ENCODE measurements at regions not wholly inside any gene's neighbourhood (a gene's known extent, or its start where the extent isn't known, plus 50 kb on each side); places are given as distances from the start of the nearest gene placed in this dataset.
"Not testable (repeated sequence)": the region's sequence is repeated elsewhere in the genome, so short reads cannot be mapped to it uniquely, and the experiment has no call there.

DNA sequence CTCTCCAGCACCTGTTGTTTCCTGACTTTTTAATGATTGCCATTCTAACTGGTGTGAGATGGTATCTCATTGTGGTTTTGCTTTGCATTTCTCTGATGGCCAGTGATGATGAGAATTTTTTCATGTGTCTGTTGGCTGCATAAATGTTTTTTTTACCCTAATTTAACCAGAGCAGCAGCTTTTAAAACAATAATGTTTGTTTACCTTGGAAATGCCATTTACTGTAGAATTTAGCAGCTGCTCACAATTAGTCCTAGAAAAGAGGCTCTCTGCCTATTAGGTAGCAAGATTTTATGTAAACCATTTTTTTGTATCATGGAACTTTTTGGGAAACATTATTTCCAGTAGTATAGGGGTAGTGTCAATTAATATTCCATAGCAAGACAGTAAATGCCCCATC lies 761.4 kb downstream of the ZNF385D start:
- H3K36me3 Mint-ChIP-seq, H3K27ac Mint-ChIP-seq, H3K27me3 Mint-ChIP-seq, H3K4me1 Mint-ChIP-seq, CTCF ChIA-PET, DNase-seq, H3K4me3 Mint-ChIP-seq: not testable (repeated sequence)
- H3K9me3 Mint-ChIP-seq: peaks cover 11% of the 10 kb centered on the region

DNA sequence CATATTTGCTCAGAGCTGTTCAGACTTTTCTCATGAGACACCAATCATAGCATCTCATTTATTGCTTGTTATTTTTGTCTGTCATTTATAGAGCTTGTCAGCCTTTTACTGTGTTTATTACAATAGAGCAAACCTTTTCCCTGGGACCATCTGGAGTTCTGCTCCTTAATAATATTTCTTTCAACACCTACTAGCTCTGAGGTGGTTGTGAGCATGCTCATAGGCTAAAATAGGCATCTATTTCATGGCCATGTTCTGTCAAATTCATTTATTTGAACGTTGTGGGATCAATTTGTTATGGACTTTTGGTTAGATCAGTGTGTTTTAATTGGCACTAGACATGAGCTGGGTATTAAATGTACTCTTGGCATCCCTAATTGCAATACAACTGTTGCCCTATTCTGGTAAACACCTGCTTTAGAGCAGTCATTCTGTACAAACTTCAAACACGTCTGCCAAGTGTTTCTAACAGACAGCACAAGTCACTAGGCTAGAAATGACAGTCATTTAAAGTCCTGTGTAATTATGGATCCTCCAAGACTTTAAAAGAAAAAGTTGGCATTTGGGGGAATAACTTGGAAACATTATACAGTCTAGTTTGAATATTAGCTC lies 766.3 kb downstream of the ZNF385D start:
- no peaks in the 10 kb centered on the region for H3K36me3 Mint-ChIP-seq
- no peaks in the 10 kb centered on the region for H3K4me1 Mint-ChIP-seq
- DNase-seq: no peak
- CTCF ChIA-PET: no interaction called here
- no peak overlapping the region for H3K4me3 Mint-ChIP-seq
- no peak overlapping the region for H3K27ac Mint-ChIP-seq
- H3K27me3 Mint-ChIP-seq: no peaks in the 10 kb centered on the region
- H3K9me3 Mint-ChIP-seq: peaks cover 14% of the 10 kb centered on the region

DNA sequence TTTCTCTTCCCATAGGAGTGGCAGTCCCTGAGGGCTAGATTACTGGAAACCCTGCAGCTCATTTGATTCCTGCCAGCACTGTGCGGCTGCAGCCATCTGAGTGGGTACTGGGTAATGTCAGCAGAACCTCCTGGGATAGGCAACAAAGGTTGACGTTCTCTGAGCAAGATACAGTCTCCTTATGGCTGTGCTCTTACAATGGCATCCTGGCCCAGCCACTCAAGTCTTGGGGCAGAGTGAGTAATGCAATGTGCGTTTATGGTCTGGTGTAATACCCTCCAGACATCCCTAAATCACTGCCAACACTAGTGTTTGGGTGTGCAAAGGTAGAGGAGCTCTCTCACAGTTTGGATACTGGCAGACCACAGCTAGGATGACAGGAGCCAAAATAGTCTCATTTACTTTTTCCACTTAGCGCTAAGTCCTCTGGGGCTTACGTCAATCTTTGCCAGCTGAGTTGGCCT lies 775.8 kb downstream of the ZNF385D start:
- Mint-ChIP-seq H3K36me3 (no peaks in the 10 kb centered on the region), H3K27ac (no peak overlapping the region), H3K4me1 (no peaks in the 10 kb centered on the region), H3K9me3 (peaks cover 23% of the 10 kb centered on the region), H3K4me3 (no peak overlapping the region), H3K27me3 (no peaks in the 10 kb centered on the region)
- CTCF ChIA-PET: no interaction called here
- no peak for DNase-seq

DNA sequence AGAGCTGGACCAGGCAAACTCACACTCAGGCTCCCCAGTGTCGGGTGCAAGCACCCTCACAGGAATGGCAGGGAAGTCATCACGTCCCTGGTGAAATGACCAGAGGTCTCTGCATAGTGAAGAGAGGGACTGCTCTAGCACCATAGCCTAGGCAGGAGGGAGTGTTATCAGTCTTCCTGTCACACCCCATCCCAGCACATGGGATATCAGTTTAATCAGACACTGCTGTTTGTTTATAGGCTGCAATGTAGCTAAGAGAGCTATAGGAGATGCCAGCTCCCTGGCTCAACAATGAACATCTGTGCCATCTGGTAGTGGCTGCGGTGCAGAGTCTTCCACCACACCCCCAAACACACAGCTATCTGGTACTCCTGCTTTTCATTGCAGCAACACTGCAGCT lies 776.6 kb downstream of the ZNF385D start:
- DNase-seq: no peak
- Mint-ChIP-seq H3K27ac (no peak overlapping the region), H3K36me3 (no peaks in the 10 kb centered on the region), H3K4me3 (no peak overlapping the region), H3K9me3 (peaks cover 30% of the 10 kb centered on the region), H3K4me1 (no peaks in the 10 kb centered on the region), H3K27me3 (no peaks in the 10 kb centered on the region)
- CTCF ChIA-PET: no interaction called here

DNA sequence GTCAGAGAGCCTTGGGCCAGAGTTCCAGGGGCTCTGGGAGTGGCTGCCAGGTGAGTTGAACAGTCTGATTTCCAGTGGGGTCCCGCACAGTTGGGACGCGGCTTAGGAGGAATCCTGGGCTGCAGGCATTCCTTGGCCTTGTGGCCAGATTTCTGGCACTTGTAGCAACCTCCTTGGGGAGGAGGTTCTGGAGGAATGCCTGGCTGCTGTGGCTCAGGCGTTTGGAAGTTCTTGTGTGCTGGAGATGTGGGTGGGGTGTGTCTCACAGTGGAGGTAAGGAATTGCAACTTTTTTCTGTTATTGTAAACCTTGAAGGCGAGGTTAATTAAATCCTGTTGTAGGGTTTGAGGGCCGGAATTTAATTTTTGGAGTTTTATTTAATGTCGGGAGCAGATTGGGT lies 780.2 kb downstream of the ZNF385D start:
- CTCF ChIA-PET, H3K36me3 Mint-ChIP-seq, H3K4me3 Mint-ChIP-seq, DNase-seq, H3K27me3 Mint-ChIP-seq, H3K4me1 Mint-ChIP-seq, H3K27ac Mint-ChIP-seq: not testable (repeated sequence)
- H3K9me3 Mint-ChIP-seq: peaks cover 45% of the 10 kb centered on the region

DNA sequence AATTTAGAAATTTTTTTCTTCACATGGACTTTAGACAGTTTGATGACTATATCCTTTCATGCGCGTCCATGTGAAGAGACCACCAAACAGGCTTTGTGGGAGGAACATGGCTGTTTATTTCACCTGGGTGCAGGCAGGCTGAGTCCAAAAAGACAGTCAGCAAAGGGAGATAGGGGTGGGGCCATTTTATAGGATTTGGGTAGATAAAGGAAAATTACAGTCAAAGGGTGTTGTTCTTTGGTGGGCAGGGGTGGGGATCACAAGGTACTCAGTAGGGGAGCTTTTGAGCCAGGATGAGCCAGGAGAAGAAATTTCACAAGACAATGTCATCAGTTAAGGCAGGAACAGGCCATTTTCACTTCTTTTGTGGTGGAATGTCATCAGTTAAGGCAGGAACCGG lies 781.5 kb upstream of the SGO1 start:
- H3K4me1 Mint-ChIP-seq, H3K27me3 Mint-ChIP-seq, CTCF ChIA-PET, DNase-seq, H3K27ac Mint-ChIP-seq, H3K36me3 Mint-ChIP-seq, H3K4me3 Mint-ChIP-seq: not testable (repeated sequence)
- H3K9me3 Mint-ChIP-seq: peaks cover 38% of the 10 kb centered on the region

DNA sequence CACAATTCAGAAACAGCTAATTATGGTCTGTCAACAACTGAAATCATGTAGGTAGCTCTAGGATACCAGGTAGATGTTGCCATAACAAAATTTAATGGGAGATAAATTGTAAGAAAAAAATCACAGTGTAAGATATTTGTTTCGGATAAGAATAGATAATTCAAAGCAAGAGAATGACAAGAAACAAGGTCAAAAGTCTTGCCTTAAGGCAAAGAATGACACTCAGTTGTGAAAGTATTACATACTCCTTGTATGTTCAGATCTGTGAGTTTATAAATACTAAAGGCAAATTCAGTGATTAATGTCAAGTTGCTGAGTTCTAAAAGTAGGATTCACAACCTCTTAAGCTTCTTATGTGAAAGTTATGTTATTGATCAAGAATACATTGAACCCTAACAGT lies 772.2 kb upstream of the SGO1 start:
- Mint-ChIP-seq H3K36me3 (no peaks in the 10 kb centered on the region), H3K4me1 (no peaks in the 10 kb centered on the region), H3K9me3 (peaks cover 13% of the 10 kb centered on the region), H3K4me3 (no peak overlapping the region), H3K27ac (no peak overlapping the region), H3K27me3 (no peaks in the 10 kb centered on the region)
- CTCF ChIA-PET: no interaction called here
- DNase-seq: no peak

DNA sequence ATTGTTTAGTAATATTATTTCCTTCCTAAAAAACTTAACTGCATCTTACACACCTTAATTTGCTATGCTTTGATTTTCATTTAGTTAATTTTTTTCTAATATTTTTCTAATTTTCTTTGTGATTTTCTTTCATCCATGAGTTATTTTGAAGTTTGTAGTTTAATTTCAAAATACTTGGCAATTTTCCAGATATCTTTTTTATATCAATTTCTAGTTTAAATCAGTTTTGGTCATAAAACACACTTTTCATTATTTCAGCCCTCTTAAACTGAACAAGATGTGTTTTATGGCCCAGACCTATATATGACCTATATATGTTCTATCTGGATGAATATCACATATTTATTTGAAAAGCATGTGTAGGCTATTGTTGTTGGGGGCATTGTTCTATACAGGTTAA lies 759.9 kb upstream of the SGO1 start:
- Mint-ChIP-seq H3K4me1 (no peaks in the 10 kb centered on the region), H3K4me3 (no peak overlapping the region), H3K36me3 (no peaks in the 10 kb centered on the region), H3K27me3 (no peaks in the 10 kb centered on the region), H3K9me3 (peaks cover 19% of the 10 kb centered on the region), H3K27ac (no peak overlapping the region)
- no peak for DNase-seq
- CTCF ChIA-PET: no interaction called here

DNA sequence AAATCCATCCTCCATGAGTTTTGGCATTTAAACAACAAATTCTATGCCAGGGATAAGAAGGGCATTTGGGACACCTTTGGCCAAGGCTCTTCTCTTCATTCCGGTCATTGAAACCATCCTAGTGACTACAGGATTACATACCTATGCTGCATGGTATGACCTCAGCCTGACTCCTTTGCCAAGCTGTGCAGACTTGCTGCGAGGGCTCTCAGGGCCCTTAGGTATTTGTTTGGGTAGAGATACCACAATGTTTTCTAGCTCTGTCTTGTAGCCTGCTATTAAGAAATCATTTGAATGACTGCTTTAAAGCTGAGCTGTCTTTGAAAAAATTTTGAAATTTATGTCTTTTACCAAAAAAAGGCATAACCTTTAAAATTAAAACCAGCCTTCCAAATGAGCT lies 749.8 kb upstream of the SGO1 start:
- CTCF ChIA-PET: no interaction called here
- Mint-ChIP-seq H3K4me3 (no peak overlapping the region), H3K27ac (no peak overlapping the region), H3K9me3 (peaks cover 13% of the 10 kb centered on the region), H3K4me1 (no peaks in the 10 kb centered on the region), H3K36me3 (no peaks in the 10 kb centered on the region), H3K27me3 (no peaks in the 10 kb centered on the region)
- no peak for DNase-seq

DNA sequence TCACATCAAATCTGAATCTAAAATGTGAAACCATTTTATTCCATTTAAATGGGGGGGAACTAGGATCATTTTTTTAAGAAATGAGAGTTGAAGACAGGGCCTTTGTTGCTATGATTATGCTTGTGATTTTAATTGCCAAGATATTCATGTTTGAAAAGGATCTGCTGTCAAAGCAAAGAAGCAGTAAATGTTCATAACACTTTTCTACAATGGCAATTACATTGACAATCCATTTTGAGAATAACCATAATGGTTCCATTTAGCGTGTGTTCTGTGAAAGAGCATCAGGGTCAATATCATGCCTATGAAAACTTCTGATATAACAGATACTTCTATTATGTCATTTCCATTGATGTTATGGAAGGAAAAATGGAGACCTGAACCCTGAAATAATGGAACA lies 745.8 kb upstream of the SGO1 start:
- Mint-ChIP-seq H3K4me1 (no peaks in the 10 kb centered on the region), H3K27me3 (no peaks in the 10 kb centered on the region), H3K27ac (no peak overlapping the region), H3K36me3 (no peaks in the 10 kb centered on the region), H3K9me3 (peaks cover 16% of the 10 kb centered on the region), H3K4me3 (no peak overlapping the region)
- CTCF ChIA-PET: no interaction called here
- no peak for DNase-seq

DNA sequence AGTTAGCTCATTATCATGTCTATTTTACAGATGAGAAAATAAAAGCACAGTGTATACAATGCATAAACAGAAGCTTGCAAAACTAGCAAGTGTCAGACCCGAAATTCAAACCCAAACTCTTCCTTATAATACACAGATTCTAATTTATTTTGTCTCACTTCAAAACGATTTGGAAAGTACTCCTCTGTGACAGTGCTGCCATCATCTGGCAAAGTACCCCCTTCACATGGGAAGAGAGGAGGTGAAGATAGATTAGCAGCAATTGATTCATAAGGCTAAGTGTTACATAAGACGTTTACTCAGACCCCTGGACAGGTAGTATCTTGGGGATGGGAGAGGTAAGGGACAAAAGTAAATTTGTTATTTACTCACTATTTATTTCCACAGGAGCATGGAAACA lies 744.0 kb upstream of the SGO1 start:
- Mint-ChIP-seq H3K27ac (no peak overlapping the region), H3K4me1 (no peaks in the 10 kb centered on the region), H3K9me3 (peaks cover 16% of the 10 kb centered on the region), H3K36me3 (no peaks in the 10 kb centered on the region), H3K4me3 (no peak overlapping the region), H3K27me3 (no peaks in the 10 kb centered on the region)
- CTCF ChIA-PET: no interaction called here
- no peak for DNase-seq

DNA sequence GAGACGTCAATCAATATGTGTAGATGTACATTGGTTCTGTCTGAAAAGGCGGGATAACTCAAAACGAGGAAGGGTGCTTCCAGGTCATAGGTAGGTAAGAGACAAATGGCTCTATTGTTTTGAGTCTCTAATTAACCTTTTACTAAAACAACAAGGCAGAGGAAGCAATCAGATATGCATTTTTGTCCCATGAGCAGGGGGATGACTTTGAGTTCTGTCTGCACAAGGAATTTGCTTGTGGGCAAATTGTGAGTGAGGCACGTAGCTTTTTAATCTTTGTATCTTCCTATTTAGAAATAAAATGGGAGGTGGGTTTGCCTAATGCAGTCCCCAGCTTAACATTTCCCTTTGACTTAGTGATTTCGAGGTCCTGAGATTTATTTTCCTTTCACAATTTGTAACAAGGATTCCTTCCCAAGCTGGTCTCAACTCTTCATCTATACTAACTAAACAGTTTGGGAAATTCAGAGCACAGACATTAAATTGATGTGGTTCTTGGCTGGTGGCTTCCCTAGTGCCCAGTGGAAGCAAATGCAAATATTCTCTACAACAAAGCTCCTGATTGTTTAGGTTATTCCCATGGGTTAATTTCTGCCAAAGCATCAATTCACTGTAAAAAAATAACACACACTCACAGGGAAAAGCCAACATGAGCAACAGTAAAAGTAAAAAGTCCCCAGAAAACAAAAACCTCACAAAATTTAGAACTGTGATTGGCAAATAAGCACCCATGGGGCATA lies 738.8 kb upstream of the SGO1 start:
- Mint-ChIP-seq H3K27ac (no peak overlapping the region), H3K9me3 (peaks cover 31% of the 10 kb centered on the region), H3K36me3 (no peaks in the 10 kb centered on the region), H3K4me3 (no peak overlapping the region), H3K4me1 (no peaks in the 10 kb centered on the region), H3K27me3 (no peaks in the 10 kb centered on the region)
- CTCF ChIA-PET: no interaction called here
- no peak for DNase-seq

DNA sequence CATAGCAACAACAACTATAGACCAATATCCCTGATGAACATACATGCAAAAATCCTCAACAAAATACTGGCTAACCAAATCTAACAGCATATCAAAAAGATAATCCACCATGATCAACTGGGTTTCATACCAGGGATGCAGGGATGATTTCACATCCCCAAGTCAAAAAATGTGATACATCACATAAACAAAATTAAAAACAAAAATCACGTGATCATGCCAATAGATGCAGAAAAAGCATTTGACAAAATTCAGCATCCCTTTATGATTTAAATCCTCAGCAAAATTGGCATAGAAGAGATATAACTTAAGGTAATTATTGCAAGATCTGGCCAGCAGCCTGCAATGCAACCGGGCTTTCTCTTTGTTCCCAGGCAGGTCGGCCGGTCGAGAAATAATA lies 735.1 kb upstream of the SGO1 start:
- DNase-seq, H3K36me3 Mint-ChIP-seq, CTCF ChIA-PET, H3K4me3 Mint-ChIP-seq, H3K4me1 Mint-ChIP-seq, H3K27ac Mint-ChIP-seq, H3K27me3 Mint-ChIP-seq: not testable (repeated sequence)
- peaks cover 41% of the 10 kb centered on the region for H3K9me3 Mint-ChIP-seq

DNA sequence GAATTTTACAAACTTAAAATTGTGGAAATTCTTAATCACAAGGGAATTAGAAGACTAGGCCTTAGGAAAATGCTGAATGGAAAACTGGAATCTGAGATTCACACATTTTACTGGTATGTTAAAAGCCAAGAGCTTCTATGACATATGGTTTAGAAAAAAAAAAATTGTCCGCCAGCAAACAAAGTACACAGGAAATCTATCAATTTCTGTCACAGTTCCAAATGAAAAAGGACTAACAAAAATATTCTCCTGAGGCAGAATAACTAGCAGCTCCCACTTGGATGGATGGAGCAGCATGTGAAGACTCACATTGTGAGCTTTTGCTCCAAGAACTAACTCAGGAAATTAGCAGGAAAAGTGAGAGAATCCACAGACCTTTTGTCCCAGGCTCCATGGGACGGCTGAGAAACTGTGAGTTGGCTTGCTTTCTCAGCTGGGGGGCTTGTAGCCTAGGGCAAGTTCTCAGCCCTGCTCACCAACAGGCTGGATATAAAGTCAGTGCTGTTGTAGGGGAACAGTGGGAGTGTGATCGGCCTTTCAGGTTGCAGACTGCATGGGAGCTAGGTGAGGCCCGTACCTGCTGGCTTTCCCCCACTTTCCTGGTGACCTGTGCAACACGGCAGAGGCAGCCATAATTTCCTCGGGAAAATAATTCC lies 731.1 kb upstream of the SGO1 start:
- H3K9me3 Mint-ChIP-seq: peaks cover 31% of the 10 kb centered on the region
- CTCF ChIA-PET: no interaction called here
- no peaks in the 10 kb centered on the region for H3K36me3 Mint-ChIP-seq
- no peak overlapping the region for H3K27ac Mint-ChIP-seq
- DNase-seq: no peak
- no peaks in the 10 kb centered on the region for H3K27me3 Mint-ChIP-seq
- H3K4me1 Mint-ChIP-seq: no peaks in the 10 kb centered on the region
- no peak overlapping the region for H3K4me3 Mint-ChIP-seq

DNA sequence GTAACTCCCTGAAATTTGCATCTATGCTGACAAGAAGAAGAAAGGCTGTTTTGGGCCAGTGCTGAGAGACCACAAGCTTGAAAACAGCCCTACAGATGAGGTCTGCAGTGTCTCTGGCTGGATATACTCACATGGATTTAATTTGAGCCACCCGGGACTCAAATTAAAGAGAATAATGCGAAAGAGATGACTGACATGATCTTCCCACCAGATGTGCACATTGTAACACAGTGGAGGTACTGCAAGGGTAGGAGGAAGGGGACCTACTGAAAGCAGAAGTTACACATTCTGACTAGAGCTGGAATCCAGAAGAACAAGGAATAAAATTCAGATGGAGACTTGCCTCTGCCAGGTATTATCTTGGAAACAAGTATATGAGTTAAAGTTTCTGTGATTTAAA lies 728.3 kb upstream of the SGO1 start:
- CTCF ChIA-PET: no interaction called here
- no peaks in the 10 kb centered on the region for H3K4me1 Mint-ChIP-seq
- no peak for DNase-seq
- no peaks in the 10 kb centered on the region for H3K27me3 Mint-ChIP-seq
- H3K27ac Mint-ChIP-seq: no peak overlapping the region
- no peaks in the 10 kb centered on the region for H3K36me3 Mint-ChIP-seq
- no peak overlapping the region for H3K4me3 Mint-ChIP-seq
- H3K9me3 Mint-ChIP-seq: peaks cover 25% of the 10 kb centered on the region

All from activated naive CD4-positive, alpha-beta T cell treated with anti-CD3 and anti-CD28 coated beads, Interleukin-2, amount 10 ng/mL, durations not matched to agents 7 days and 5 days (primary cell).